Fibroblast of lung (primary cell): ENCODE measurements at regions not wholly inside any gene's neighbourhood (a gene's known extent, or its start where the extent isn't known, plus 50 kb on each side); places are given as distances from the start of the nearest gene placed in this dataset.

Source experiments
- EZH2 ChIP-seq: IDR thresholded peaks from 2 replicates; pipeline ENCODE4 v1.5.1; 2012; ENCODE audit warnings: low read length, control low read depth, mild to moderate bottlenecking; ENCODE audit errors: missing control alignments
- TF ChIP-seq, protein P1 (sequence below), 2 donors: IDR thresholded peaks in 1 of 2; conservative IDR thresholded peaks in 1 of 2; 1 replicate in 1 of 2; 2 replicates in 1 of 2; pipeline ENCODE4 v1.5.1; 2011 to 2012; ENCODE audit warnings: low read length in 2 of 2, control low read depth in 1 of 2, inconsistent platforms in 1 of 2, low read depth in 1 of 2, mild to moderate bottlenecking in 1 of 2

DNA sequence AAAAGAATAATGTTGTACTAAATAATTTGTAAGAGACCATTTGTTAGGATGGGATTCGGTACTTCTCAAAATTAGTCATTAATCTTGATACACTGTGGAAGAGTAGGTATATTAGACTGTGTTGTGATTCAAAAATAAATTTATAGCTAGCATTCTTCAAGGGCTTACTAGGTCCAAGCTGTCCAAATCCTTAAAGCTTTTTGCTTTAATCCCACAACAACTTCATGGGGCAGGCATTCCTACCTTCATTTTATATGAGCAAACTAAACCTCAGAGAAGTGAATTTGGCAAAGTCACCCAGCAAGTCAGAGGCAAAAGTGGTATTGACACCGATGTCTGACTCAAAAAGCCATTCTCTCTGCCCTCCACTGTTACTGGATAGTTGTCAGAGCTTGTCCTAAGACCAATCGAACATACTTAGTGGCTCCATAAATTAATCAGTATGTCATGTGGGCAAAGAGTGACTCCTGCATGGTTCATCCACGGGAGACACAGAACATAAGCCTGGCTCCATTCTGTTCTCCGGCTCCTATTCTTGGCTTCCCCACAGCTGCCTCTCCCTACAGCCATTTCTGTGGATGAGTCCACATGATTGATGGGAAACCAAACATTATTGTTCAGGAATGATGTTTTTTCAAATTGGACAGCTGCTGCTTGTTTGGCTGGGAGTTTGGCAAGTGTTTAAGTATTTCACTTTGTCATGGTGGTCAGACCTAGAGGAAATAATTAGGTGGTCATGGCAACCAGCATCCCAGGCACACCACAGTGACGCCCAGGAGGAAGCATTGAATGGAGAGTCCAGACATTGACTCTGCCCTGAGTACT lies 133.4 kb upstream of the FGGY start:
- TF ChIP-seq, protein P1, sequence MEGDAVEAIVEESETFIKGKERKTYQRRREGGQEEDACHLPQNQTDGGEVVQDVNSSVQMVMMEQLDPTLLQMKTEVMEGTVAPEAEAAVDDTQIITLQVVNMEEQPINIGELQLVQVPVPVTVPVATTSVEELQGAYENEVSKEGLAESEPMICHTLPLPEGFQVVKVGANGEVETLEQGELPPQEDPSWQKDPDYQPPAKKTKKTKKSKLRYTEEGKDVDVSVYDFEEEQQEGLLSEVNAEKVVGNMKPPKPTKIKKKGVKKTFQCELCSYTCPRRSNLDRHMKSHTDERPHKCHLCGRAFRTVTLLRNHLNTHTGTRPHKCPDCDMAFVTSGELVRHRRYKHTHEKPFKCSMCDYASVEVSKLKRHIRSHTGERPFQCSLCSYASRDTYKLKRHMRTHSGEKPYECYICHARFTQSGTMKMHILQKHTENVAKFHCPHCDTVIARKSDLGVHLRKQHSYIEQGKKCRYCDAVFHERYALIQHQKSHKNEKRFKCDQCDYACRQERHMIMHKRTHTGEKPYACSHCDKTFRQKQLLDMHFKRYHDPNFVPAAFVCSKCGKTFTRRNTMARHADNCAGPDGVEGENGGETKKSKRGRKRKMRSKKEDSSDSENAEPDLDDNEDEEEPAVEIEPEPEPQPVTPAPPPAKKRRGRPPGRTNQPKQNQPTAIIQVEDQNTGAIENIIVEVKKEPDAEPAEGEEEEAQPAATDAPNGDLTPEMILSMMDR (conservative IDR thresholded peaks at IDR 0.05 in 1 of 2, IDR thresholded peaks at IDR 0.05 in 1 of 2; ENCODE audit: low read depth in 1 of 2, low read length in 2 of 2), result no peak
- TF ChIP-seq EZH2, result no peak
